Lower lobe of right lung (tissue), 2 donors: ENCODE measurements at regions not wholly inside any gene's neighbourhood (a gene's known extent, or its start where the extent isn't known, plus 50 kb on each side); places are given as distances from the start of the nearest gene placed in this dataset.

Experiments
- ATAC-seq, 2 donors: fragments of 200-7000 bp; cut with Tn5 transposase; one replicate each; pipeline ENCODE4 v1.9.1; 2020 to 2022; ENCODE audit warnings: mild to moderate bottlenecking in 2 of 2, moderate library complexity in 2 of 2
- DNase-seq: peaks from one replicate; pipeline ENCODE4 v3.0.0-alpha.2; 2020
- H3K27ac ChIP-seq: fragments of 200-600 bp; one replicate; pipeline ENCODE4 v1.8.0; 2022
- H3K27me3 ChIP-seq: fragments of 200-600 bp; one replicate; pipeline ENCODE4 v1.8.0; 2022; ENCODE audit warnings: low read depth
- H3K36me3 ChIP-seq: fragments of 200-600 bp; one replicate; pipeline ENCODE4 v1.8.0; 2022; ENCODE audit warnings: mild to moderate bottlenecking
- H3K4me1 ChIP-seq: fragments of 200-600 bp; one replicate; pipeline ENCODE4 v1.8.0; 2022
- H3K4me3 ChIP-seq: fragments of 200-600 bp; one replicate; pipeline ENCODE4 v1.8.0; 2022; ENCODE audit warnings: mild to moderate bottlenecking
- H3K9me3 ChIP-seq: fragments of 200-600 bp; one replicate; pipeline ENCODE4 v1.8.0; 2022
- intact Hi-C: fragments of 100-400 bp; cut with DNase I; formaldehyde crosslinking; loops from one replicate; pipeline ENCODE4 v1.11.0; 2022
- TF ChIP-seq, protein P1 (sequence below): fragments of 200-600 bp; IDR thresholded peaks from one replicate; pipeline ENCODE4 v1.8.0; 2022; ENCODE audit warnings: antibody characterized with exemption, mild to moderate bottlenecking
- donor health status: DM: no; HTN: yes; CAD: no; lungs with severe emphysema.

DNA sequence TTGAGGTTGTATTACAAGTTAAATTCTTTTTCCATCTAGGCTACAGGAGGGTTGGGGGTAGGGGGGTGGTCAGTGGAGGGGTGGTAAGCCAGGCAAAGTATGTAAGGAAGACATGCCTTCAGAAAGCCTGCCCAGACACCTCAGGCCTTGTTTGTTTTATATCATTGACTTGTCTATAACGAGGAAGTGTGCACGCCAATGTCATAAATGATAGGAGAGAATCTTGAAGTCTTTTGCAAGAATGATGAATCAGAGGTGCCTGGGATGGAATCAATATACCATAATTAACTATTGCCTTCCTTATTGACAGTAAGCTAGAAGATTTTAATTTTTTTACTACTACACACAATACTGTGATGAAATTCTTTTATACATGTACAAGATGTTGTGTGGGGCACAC, 90.7 kb downstream of the SEC61B start:
- intact Hi-C loops: no loop called here
- Histone ChIP-seq H3K4me1 (no peaks in the 10 kb centered on the region), H3K36me3 (no peaks in the 10 kb centered on the region), H3K27ac (no peak overlapping the region), H3K27me3 (peaks cover 5% of the 10 kb centered on the region), H3K9me3 (no peaks in the 10 kb centered on the region), H3K4me3 (no peak overlapping the region)
- ATAC-seq (no peak), DNase-seq (no peak)
- TF ChIP-seq, protein P1, sequence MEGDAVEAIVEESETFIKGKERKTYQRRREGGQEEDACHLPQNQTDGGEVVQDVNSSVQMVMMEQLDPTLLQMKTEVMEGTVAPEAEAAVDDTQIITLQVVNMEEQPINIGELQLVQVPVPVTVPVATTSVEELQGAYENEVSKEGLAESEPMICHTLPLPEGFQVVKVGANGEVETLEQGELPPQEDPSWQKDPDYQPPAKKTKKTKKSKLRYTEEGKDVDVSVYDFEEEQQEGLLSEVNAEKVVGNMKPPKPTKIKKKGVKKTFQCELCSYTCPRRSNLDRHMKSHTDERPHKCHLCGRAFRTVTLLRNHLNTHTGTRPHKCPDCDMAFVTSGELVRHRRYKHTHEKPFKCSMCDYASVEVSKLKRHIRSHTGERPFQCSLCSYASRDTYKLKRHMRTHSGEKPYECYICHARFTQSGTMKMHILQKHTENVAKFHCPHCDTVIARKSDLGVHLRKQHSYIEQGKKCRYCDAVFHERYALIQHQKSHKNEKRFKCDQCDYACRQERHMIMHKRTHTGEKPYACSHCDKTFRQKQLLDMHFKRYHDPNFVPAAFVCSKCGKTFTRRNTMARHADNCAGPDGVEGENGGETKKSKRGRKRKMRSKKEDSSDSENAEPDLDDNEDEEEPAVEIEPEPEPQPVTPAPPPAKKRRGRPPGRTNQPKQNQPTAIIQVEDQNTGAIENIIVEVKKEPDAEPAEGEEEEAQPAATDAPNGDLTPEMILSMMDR: no peak

DNA sequence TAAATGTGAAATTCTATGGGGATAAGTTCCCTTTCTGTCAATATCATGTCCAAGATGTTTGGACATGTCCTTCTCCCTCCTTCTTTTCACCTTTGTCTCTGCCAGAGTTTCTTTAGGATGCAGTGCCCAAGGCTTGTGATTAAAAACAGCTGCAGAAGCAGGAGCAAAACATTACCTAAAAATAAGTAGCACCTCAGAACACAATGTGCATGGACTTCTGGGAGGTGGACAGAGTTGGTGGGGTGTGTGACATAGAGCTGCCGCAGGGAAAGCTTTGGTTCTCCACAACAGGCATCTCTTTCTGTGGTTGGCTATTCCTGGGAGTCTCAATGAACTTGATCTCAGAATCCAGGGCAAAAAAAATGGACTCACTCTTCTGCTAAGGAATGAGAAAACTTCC, 97.0 kb downstream of the SEC61B start:
- Histone ChIP-seq H3K4me1 (no peaks in the 10 kb centered on the region), H3K27me3 (peaks cover 5% of the 10 kb centered on the region), H3K4me3 (no peak overlapping the region), H3K36me3 (no peaks in the 10 kb centered on the region), H3K9me3 (no peaks in the 10 kb centered on the region), H3K27ac (no peak overlapping the region)
- no peak for ATAC-seq
- TF ChIP-seq, protein P1: no peak
- no peak for DNase-seq
- intact Hi-C loops: no loop called here

DNA sequence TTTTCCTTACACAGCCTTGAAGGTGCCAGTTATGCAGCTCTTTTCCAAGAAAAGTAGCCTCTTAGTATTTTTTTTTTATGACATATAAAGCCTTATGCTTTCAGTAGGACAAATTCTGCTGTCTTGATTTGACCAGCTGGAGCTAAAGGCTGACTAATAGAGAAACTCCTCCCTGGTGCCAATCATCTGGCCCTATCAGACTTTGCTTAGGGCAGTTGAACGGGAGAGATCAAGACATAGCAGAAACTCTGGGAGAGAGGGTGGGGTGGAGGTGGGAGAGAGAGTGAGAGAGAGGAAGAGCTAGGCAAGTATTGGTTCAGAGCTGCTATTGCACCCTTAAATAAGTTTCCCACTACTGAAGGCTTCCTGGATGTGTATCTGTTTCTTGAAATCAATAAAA, 100.2 kb downstream of the SEC61B start:
- Histone ChIP-seq H3K9me3 (no peaks in the 10 kb centered on the region), H3K4me1 (no peaks in the 10 kb centered on the region), H3K27me3 (peaks cover 3% of the 10 kb centered on the region), H3K4me3 (no peak overlapping the region), H3K36me3 (no peaks in the 10 kb centered on the region), H3K27ac (no peak overlapping the region)
- no peak for ATAC-seq
- DNase-seq: no peak
- intact Hi-C loops: no loop called here
- TF ChIP-seq, protein P1: no peak

DNA sequence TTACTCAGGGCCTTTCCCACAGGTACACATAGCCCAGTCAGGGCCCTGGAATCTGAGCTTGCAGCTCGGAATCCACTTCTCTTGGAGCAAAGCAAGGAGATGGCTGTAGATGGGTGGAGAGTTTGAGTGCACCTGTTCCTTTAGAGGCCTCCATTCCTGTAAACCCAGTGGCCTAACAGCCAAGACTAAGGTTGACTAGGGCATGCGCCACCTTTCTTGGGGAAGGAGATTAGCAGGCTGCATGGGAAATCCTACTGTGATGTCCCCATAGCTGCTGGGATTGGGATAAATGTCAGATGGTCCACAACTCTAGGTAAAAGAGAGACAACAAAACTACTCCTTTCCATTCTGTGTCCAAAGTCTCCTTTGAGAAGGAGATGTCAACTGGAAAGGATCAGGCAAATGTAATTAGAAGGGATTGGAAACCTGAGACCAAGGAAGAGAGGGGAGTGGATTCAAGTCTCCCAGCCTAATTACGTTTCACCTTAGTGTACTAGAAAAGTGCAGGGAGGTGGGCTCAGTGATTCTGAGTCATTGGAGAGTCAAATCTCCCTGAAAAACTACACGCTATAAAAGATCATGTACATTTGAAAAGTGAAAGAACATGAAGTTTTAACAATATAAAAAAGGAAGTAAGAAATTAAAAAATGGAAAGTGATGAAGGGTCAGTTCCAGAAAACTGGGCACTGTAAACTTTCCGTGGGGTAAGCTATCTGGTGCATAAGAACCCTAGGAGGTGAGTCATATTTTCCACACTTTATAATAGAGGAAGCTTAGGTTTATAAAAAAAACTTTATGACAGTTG, 104.2 kb downstream of the SEC61B start:
- intact Hi-C loops: no loop called here
- H3K27ac ChIP-seq: no peak overlapping the region
- DNase-seq (no peak), ATAC-seq (peak; percentile 31 to 51)
- H3K27me3 ChIP-seq: no peaks in the 10 kb centered on the region
- H3K36me3 ChIP-seq: no peaks in the 10 kb centered on the region
- no peak overlapping the region for H3K4me3 ChIP-seq
- H3K9me3 ChIP-seq: no peaks in the 10 kb centered on the region
- H3K4me1 ChIP-seq: no peaks in the 10 kb centered on the region
- TF ChIP-seq, protein P1: no peak

DNA sequence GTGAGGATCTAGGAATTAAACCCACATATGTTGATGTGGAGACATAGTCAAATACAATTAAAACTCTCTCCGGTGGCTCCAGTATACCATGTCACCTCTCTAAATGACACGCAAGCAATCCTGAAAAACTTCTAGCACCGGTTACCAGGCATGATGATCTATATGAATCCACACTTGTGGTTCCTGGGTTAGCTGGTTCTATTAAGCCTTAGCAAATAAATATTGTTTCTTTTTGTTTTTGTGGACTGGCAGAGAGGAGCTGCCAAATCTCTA, 104.8 kb downstream of the SEC61B start:
- Histone ChIP-seq H3K4me3 (no peak overlapping the region), H3K27ac (no peak overlapping the region), H3K4me1 (no peaks in the 10 kb centered on the region), H3K9me3 (no peaks in the 10 kb centered on the region), H3K36me3 (no peaks in the 10 kb centered on the region), H3K27me3 (no peaks in the 10 kb centered on the region)
- TF ChIP-seq, protein P1: no peak
- DNase-seq: no peak
- no peak for ATAC-seq
- intact Hi-C loops: no loop called here
